ENCODE measurements at regions not wholly inside any gene's neighbourhood (a gene's known extent, or its start where the extent isn't known, plus 50 kb on each side); places are given as distances from the start of the nearest gene placed in this dataset.

DNA sequence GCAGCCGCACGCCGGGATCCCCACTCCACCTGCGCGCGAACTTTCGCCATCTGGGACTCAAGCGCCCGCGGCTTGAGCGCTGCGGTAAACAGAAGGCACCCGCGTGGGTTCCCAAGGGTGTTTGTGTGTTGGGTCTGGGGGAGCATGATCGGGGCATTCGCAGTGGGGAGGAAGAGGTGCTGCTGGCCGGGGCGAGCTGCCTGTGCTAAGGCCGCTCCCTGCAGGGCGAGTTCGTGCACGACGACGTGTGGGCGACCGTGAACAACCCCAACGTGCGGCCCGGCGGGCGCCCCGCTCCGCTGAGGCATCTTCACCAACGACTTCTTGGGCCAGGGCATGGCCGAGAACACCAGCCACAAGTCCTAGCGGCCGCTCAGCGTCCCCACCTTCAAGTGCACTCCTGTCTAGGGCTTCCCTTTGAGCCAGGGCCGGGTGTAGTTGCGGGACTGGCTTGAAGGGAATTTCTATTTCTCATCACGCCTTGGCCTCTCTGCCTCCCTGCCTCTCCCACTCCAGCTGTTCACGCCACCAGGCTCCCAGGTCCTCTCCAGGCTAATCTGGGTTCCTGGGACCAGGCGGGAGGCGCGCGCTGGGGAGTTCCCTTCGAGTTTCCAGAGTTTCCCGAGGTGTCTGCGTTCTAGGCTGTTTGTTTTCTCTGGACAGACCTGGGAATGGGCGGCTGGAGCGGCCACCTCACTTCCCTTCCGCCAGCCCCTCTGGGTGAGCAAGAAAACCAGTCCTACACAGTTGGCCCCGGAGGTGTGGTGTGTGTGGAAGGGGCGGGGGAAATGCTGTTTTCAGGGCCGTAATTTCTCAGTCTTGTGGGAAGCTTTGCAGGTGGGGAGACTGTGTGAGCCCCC is 417.8 kb upstream of the TMTC1 start:
- TF ChIP-seq KLF7 (tag by site-specific recombination; IDR thresholded peaks at IDR 0.05; ENCODE audit: borderline replicate concordance) (no peak), ZNF549 (tag by site-specific recombination; IDR thresholded peaks at IDR 0.05) (no peak), ZNF555 (tag by site-specific recombination; conservative IDR thresholded peaks at IDR 0.05) (no peak), KLF9 (tag by site-specific recombination; IDR thresholded peaks at IDR 0.05; ENCODE audit: low read depth) (no peak), ZNF530 (tag by site-specific recombination; IDR thresholded peaks at IDR 0.05; ENCODE audit: low read depth) (no peak), ZFP37 (tag by site-specific recombination; IDR thresholded peaks at IDR 0.05) (no peak), ZNF510 (tag by site-specific recombination; IDR thresholded peaks at IDR 0.05; ENCODE audit: insufficient replicate concordance) (no peak), ZNF24 (tag by site-specific recombination; IDR thresholded peaks at IDR 0.05) (no peak)
- TF ChIP-seq, protein P1, sequence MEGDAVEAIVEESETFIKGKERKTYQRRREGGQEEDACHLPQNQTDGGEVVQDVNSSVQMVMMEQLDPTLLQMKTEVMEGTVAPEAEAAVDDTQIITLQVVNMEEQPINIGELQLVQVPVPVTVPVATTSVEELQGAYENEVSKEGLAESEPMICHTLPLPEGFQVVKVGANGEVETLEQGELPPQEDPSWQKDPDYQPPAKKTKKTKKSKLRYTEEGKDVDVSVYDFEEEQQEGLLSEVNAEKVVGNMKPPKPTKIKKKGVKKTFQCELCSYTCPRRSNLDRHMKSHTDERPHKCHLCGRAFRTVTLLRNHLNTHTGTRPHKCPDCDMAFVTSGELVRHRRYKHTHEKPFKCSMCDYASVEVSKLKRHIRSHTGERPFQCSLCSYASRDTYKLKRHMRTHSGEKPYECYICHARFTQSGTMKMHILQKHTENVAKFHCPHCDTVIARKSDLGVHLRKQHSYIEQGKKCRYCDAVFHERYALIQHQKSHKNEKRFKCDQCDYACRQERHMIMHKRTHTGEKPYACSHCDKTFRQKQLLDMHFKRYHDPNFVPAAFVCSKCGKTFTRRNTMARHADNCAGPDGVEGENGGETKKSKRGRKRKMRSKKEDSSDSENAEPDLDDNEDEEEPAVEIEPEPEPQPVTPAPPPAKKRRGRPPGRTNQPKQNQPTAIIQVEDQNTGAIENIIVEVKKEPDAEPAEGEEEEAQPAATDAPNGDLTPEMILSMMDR (tag by site-specific recombination; IDR thresholded peaks at IDR 0.05): no peak

All from HEK293 (cell line).